HCT116 (cell line): ENCODE measurements at regions not wholly inside any gene's neighbourhood (a gene's known extent, or its start where the extent isn't known, plus 50 kb on each side); places are given as distances from the start of the nearest gene placed in this dataset.

Experiments used
- ATAC-seq: fragments of 200-7000 bp; cut with Tn5 transposase; 2 replicates; pipeline ENCODE4 v1.9.1; 2020; ENCODE audit warnings: mild to moderate bottlenecking, moderate library complexity
- BruUV-seq: library from RNA; stranded (reverse); fragments of 400-500 nt; replicated peaks from 2 replicates; lab custom pipeline; 2021; lab: Mats Ljungman, UMichigan
- CTCF ChIA-PET: fragments of 300-600 bp; sonication (Branson Sonifier 250); formaldehyde crosslinking; loops from one replicate; lab custom pipeline; 2021; ENCODE audit warnings: antibody characterized with exemption; lab: Charles Lee
- POLR2A ChIA-PET: fragments of 300-600, 350-600 bp; sonication (Branson Sonifier 250); formaldehyde crosslinking; loops from one replicate; lab custom pipeline; 2021; ENCODE audit warnings: antibody characterized with exemption; lab: Charles Lee
- RAD21 ChIA-PET, 2 experiments: fragments of 300-600 bp; sonication (Branson Sonifier 250); formaldehyde crosslinking; loops; one replicate each; lab custom pipeline; 2023; ENCODE audit warnings: low total read pairs in 2 of 2; ENCODE audit not compliant: uncharacterized antibody in 2 of 2, unreplicated experiment in 2 of 2, low non-redundant PET in 1 of 2; lab: Charles Lee
- DNase-seq: peaks from one replicate; pipeline ENCODE4 v3.0.0-alpha.2; 2010; ENCODE audit warnings: low read depth, low spot score
- H2AFZ ChIP-seq: fragments of 200-600 bp; shearing (Covaris generic), sonication (generic); 2 replicates; pipeline ENCODE4 v1.6.1; 2017; ENCODE audit warnings: low read depth, mixed run types, mixed read lengths, antibody characterized with exemption, low read length; ENCODE audit not compliant: poor library complexity, severe bottlenecking
- H3K27ac ChIP-seq: 2 replicates; pipeline ENCODE4 v1.5.1; 2012; ENCODE audit warnings: low read depth, low read length
- H3K27me3 ChIP-seq: fragments of 200-600 bp; sonication (generic); 2 replicates; pipeline ENCODE4 v1.6.1; 2016; ENCODE audit warnings: mixed run types, low read length, mixed read lengths; ENCODE audit not compliant: insufficient read depth
- H3K36me3 ChIP-seq, 2 experiments: fragments of 200-500 bp in 1 of 2; fragments of 200-600 bp in 1 of 2; sonication (Bioruptor generic) in 1 of 2; sonication (generic) in 1 of 2; 2 replicates each; pipeline versions ENCODE4 v1.5.1 to v1.6.1; 2014 to 2016; ENCODE audit warnings: low read length in 2 of 2, inconsistent platforms in 1 of 2, mixed read lengths in 1 of 2, mixed run types in 1 of 2; ENCODE audit not compliant: insufficient read depth in 2 of 2, control insufficient read depth in 1 of 2
- H3K4me1 ChIP-seq, 2 experiments: fragments of 200-600 bp in 1 of 2; sonication (generic) in 1 of 2; 2 replicates each; pipeline versions ENCODE4 v1.5.1 to v1.6.1; 2012 to 2017; ENCODE audit warnings: low read length in 2 of 2, inconsistent platforms in 1 of 2, mild to moderate bottlenecking in 1 of 2, mixed read lengths in 1 of 2, mixed run types in 1 of 2, moderate library complexity in 1 of 2; ENCODE audit not compliant: insufficient read depth in 2 of 2, control insufficient read depth in 1 of 2
- H3K4me2 ChIP-seq: fragments of 200-600 bp; sonication (generic); 2 replicates; pipeline ENCODE4 v1.6.1; 2017; ENCODE audit warnings: mixed run types, low read length, mixed read lengths
- H3K4me3 ChIP-seq, 2 experiments: fragments of 200-600 bp in 1 of 2; sonication (generic) in 1 of 2; replicated peaks in 1 of 2; 2 replicates each; pipeline ENCODE4 v1.5.1; 2011 to 2016; ENCODE audit warnings: low read length in 2 of 2, control low read depth in 1 of 2, low read depth in 1 of 2, mild to moderate bottlenecking in 1 of 2, mixed read lengths in 1 of 2, mixed run types in 1 of 2
- H3K79me2 ChIP-seq: fragments of 200-600 bp; sonication (generic); 2 replicates; pipeline ENCODE4 v1.6.1; 2017; ENCODE audit warnings: mild to moderate bottlenecking, mixed run types, low read length, moderate library complexity, mixed read lengths; ENCODE audit not compliant: insufficient read depth
- H3K9ac ChIP-seq: fragments of 200-600 bp; sonication (generic); 2 replicates; pipeline ENCODE4 v1.6.1; 2016; ENCODE audit warnings: low read length, mixed read lengths
- H3K9me2 ChIP-seq: fragments of 200-600 bp; sonication (generic), shearing (Covaris generic); 2 replicates; pipeline ENCODE4 v1.6.1; 2017; ENCODE audit warnings: mixed run types, mild to moderate bottlenecking, moderate library complexity; ENCODE audit not compliant: insufficient read depth
- H3K9me3 ChIP-seq, 2 experiments: fragments of 200-500 bp in 1 of 2; fragments of 200-600 bp in 1 of 2; sonication (Bioruptor generic) in 1 of 2; sonication (generic) in 1 of 2; 2 replicates each; pipeline ENCODE4 v1.6.1; 2014 to 2017; ENCODE audit warnings: low read length in 2 of 2, mixed read lengths in 2 of 2, inconsistent platforms in 1 of 2, low read depth in 1 of 2, mild to moderate bottlenecking in 1 of 2, mixed run types in 1 of 2, moderate library complexity in 1 of 2; ENCODE audit not compliant: control insufficient read depth in 1 of 2, insufficient read depth in 1 of 2
- H4K20me1 ChIP-seq: fragments of 200-600 bp; sonication (generic), shearing (Covaris generic); 2 replicates; pipeline ENCODE4 v1.6.1; 2017; ENCODE audit warnings: mixed run types, mild to moderate bottlenecking, moderate library complexity; ENCODE audit not compliant: insufficient read depth
- CBX3 ChIP-seq: IDR thresholded peaks from 2 replicates; pipeline ENCODE4 v1.6.1; 2012; ENCODE audit warnings: low read depth
- CEBPB ChIP-seq: IDR thresholded peaks from 2 replicates; pipeline ENCODE4 v1.6.1; 2012; ENCODE audit warnings: low read depth
- EGR1 ChIP-seq: IDR thresholded peaks from 2 replicates; pipeline ENCODE4 v1.6.1; 2012; ENCODE audit warnings: low read depth
- ELF1 ChIP-seq: IDR thresholded peaks from 2 replicates; pipeline ENCODE4 v1.6.1; 2012; ENCODE audit warnings: low read depth, borderline replicate concordance
- EZH2 ChIP-seq: fragments of 200-600 bp; sonication (generic); IDR thresholded peaks from 2 replicates; pipeline ENCODE4 v1.6.1; 2017; ENCODE audit warnings: antibody characterized with exemption, mixed run types
- FOSL1 ChIP-seq: IDR thresholded peaks from 2 replicates; pipeline ENCODE4 v1.6.1; 2012; ENCODE audit warnings: low read depth
- JUND ChIP-seq: IDR thresholded peaks from 2 replicates; pipeline ENCODE4 v1.6.1; 2012
- POLR2A ChIP-seq: IDR thresholded peaks from 2 replicates; pipeline ENCODE4 v1.7.0; 2011; ENCODE audit warnings: borderline replicate concordance; ENCODE audit not compliant: insufficient read depth, insufficient read length; ENCODE audit errors: extremely low read depth
- POLR2AphosphoS5 ChIP-seq: IDR thresholded peaks from 2 replicates; pipeline ENCODE4 v1.6.1; 2011; ENCODE audit warnings: mild to moderate bottlenecking, low read depth, low read length, moderate library complexity
- RAD21 ChIP-seq: IDR thresholded peaks from 2 replicates; pipeline ENCODE4 v1.6.1; 2012; ENCODE audit warnings: low read depth, mild to moderate bottlenecking
- SIN3A ChIP-seq: IDR thresholded peaks from 2 replicates; pipeline ENCODE4 v1.6.1; 2012; ENCODE audit warnings: low read depth
- SP1 ChIP-seq: IDR thresholded peaks from 2 replicates; pipeline ENCODE4 v1.6.1; 2012; ENCODE audit warnings: low read depth
- SRF ChIP-seq: IDR thresholded peaks from 2 replicates; pipeline ENCODE4 v1.6.1; 2012; ENCODE audit warnings: low read depth
- TCF7L2 ChIP-seq: IDR thresholded peaks from 2 replicates; pipeline ENCODE4 v1.7.0; 2011; ENCODE audit warnings: borderline replicate concordance, inconsistent platforms; ENCODE audit not compliant: insufficient read depth, insufficient read length; ENCODE audit errors: extremely low read depth
- YY1 ChIP-seq: IDR thresholded peaks from 2 replicates; pipeline ENCODE4 v1.6.1; 2011; ENCODE audit warnings: low read length, low read depth, moderate library complexity, mild to moderate bottlenecking; ENCODE audit not compliant: insufficient replicate concordance; ENCODE audit errors: extremely low read depth
- ZFX ChIP-seq: fragments of 450-650 bp; IDR thresholded peaks from 2 replicates; pipeline ENCODE4 v1.6.1; 2017
- intact Hi-C: fragments of 100-400 bp; cut with micrococcal nuclease; formaldehyde crosslinking; loops from 2 replicates; pipeline ENCODE4 v1.10.0; 2022
- TF ChIP-seq, protein P1 (sequence below): IDR thresholded peaks from 2 replicates; pipeline ENCODE4 v1.6.1; 2012; ENCODE audit warnings: low read depth
- TF ChIP-seq, protein P2 (sequence below): IDR thresholded peaks from 2 replicates; pipeline ENCODE4 v1.6.1; 2012
- TF ChIP-seq, protein P3 (sequence below): IDR thresholded peaks from 2 replicates; pipeline ENCODE4 v1.6.1; 2012
- TF ChIP-seq, protein P4 (sequence below): IDR thresholded peaks from 2 replicates; pipeline ENCODE4 v1.6.1; 2011; ENCODE audit warnings: mild to moderate bottlenecking, low read length, moderate library complexity; ENCODE audit not compliant: insufficient replicate concordance; ENCODE audit errors: extremely low read depth

DNA sequence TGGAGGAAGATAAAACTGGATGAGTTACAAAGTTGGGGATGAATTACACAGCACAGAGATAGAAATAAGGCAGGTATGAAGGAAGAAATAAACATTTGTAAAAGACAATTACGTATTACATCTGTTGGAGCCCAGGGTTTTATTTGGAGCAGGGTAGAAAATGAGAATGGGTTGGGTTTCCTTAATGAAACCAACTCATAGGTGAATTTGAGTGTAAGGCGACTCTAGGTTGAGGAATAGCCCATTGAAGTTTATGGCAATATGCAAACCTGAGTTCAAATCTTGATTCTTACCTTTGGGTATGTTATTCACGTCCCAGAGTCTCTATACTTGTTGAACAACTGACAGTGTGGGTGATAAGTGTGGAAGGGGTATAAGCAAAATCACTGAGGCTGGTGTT, 422.3 kb upstream of the WWC1 start:
- CTCF ChIA-PET = no interaction called here
- H3K36me3 ChIP-seq = no peaks in the 10 kb centered on the region
- POLR2A ChIA-PET = no interaction called here
- 0 out of 2 replicates have a peak, but pooled peaks cover 3% of the 10 kb centered on the region for H3K27me3 ChIP-seq
- H2AFZ ChIP-seq = no peak overlapping the region
- H4K20me1 ChIP-seq = no peaks in the 10 kb centered on the region
- BruUV-seq = no TSS peak
- H3K4me1 ChIP-seq = no peaks in the 10 kb centered on the region
- intact Hi-C loops = no loop called here
- TF ChIP-seq YY1 (no peak), CBX3 (no peak), RAD21 (no peak), POLR2A (no peak), ZFX (no peak), JUND (no peak), SRF (no peak), CEBPB (no peak), SIN3A (no peak), EZH2 (no peak), ELF1 (no peak), TCF7L2 (no peak), EGR1 (no peak), FOSL1 (no peak), SP1 (no peak), POLR2AphosphoS5 (no peak)
- TF ChIP-seq, protein P1, sequence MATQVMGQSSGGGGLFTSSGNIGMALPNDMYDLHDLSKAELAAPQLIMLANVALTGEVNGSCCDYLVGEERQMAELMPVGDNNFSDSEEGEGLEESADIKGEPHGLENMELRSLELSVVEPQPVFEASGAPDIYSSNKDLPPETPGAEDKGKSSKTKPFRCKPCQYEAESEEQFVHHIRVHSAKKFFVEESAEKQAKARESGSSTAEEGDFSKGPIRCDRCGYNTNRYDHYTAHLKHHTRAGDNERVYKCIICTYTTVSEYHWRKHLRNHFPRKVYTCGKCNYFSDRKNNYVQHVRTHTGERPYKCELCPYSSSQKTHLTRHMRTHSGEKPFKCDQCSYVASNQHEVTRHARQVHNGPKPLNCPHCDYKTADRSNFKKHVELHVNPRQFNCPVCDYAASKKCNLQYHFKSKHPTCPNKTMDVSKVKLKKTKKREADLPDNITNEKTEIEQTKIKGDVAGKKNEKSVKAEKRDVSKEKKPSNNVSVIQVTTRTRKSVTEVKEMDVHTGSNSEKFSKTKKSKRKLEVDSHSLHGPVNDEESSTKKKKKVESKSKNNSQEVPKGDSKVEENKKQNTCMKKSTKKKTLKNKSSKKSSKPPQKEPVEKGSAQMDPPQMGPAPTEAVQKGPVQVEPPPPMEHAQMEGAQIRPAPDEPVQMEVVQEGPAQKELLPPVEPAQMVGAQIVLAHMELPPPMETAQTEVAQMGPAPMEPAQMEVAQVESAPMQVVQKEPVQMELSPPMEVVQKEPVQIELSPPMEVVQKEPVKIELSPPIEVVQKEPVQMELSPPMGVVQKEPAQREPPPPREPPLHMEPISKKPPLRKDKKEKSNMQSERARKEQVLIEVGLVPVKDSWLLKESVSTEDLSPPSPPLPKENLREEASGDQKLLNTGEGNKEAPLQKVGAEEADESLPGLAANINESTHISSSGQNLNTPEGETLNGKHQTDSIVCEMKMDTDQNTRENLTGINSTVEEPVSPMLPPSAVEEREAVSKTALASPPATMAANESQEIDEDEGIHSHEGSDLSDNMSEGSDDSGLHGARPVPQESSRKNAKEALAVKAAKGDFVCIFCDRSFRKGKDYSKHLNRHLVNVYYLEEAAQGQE = no peak
- TF ChIP-seq, protein P2, sequence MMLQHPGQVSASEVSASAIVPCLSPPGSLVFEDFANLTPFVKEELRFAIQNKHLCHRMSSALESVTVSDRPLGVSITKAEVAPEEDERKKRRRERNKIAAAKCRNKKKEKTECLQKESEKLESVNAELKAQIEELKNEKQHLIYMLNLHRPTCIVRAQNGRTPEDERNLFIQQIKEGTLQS = no peak
- TF ChIP-seq, protein P3, sequence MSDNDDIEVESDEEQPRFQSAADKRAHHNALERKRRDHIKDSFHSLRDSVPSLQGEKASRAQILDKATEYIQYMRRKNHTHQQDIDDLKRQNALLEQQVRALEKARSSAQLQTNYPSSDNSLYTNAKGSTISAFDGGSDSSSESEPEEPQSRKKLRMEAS = no peak
- TF ChIP-seq, protein P4, sequence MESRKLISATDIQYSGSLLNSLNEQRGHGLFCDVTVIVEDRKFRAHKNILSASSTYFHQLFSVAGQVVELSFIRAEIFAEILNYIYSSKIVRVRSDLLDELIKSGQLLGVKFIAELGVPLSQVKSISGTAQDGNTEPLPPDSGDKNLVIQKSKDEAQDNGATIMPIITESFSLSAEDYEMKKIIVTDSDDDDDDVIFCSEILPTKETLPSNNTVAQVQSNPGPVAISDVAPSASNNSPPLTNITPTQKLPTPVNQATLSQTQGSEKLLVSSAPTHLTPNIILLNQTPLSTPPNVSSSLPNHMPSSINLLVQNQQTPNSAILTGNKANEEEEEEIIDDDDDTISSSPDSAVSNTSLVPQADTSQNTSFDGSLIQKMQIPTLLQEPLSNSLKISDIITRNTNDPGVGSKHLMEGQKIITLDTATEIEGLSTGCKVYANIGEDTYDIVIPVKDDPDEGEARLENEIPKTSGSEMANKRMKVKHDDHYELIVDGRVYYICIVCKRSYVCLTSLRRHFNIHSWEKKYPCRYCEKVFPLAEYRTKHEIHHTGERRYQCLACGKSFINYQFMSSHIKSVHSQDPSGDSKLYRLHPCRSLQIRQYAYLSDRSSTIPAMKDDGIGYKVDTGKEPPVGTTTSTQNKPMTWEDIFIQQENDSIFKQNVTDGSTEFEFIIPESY = no peak
- no peak for DNase-seq
- no peak for ATAC-seq
- H3K9ac ChIP-seq = no peak overlapping the region
- no peak overlapping the region for H3K4me2 ChIP-seq
- no peaks in the 10 kb centered on the region for H3K79me2 ChIP-seq
- no peak overlapping the region for H3K27ac ChIP-seq
- RAD21 ChIA-PET = no interaction called here
- H3K9me2 ChIP-seq = no peaks in the 10 kb centered on the region
- H3K4me3 ChIP-seq = no peak overlapping the region
- H3K9me3 ChIP-seq = no peaks in the 10 kb centered on the region
